NB4 (cell line): ENCODE measurements at regions not wholly inside any gene's neighbourhood (a gene's known extent, or its start where the extent isn't known, plus 50 kb on each side); places are given as distances from the start of the nearest gene placed in this dataset.

ENCODE experiments used
- CTCF ChIP-seq: IDR thresholded peaks from one replicate; pipeline ENCODE4 v1.5.1; 2012; ENCODE audit warnings: low read depth, low read length
- MAX ChIP-seq: IDR thresholded peaks from 2 replicates; pipeline ENCODE4 v1.6.1; 2011; ENCODE audit warnings: low read depth, low read length
- MYC ChIP-seq: IDR thresholded peaks from 2 replicates; pipeline ENCODE4 v1.6.1; 2011; ENCODE audit warnings: low read depth, low read length
- POLR2A ChIP-seq: IDR thresholded peaks from 2 replicates; pipeline ENCODE4 v1.6.1; 2011; ENCODE audit warnings: mild to moderate bottlenecking; ENCODE audit not compliant: insufficient read length; ENCODE audit errors: extremely low read depth

DNA sequence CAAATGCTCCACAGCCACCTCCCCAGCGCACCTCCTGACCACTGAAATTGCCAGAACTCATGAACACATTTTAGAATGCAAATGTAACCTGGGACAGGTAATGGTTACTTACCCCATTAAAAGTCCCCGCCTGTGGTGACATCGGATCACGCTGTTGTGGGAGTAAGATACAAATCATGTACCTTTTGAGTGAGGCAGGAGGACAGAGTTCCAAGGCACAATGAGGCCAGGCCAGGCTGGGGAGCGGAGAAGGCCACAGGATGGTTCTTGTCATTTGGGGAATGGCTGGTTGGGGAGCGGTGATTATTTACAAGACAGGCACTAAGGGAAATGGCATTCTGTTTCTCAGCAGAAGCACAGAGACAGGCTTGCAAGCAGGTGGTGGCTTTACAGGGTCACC is 490.0 kb downstream of the EDEM1 start:
- no peak for TF ChIP-seq CTCF
- TF ChIP-seq POLR2A = no peak
- TF ChIP-seq MAX = no peak
- no peak for TF ChIP-seq MYC
